H9 (cell line): ENCODE measurements at regions not wholly inside any gene's neighbourhood (a gene's known extent, or its start where the extent isn't known, plus 50 kb on each side); places are given as distances from the start of the nearest gene placed in this dataset.

ENCODE experiments used
- DNase-seq: peaks from one replicate; pipeline ENCODE4 v3.0.0-alpha.2; 2017
- H2AFZ ChIP-seq: one replicate; pipeline ENCODE4 v1.6.1; 2013; ENCODE audit warnings: mild to moderate bottlenecking, low read length, control low read depth, moderate library complexity
- H2AK5ac ChIP-seq: 2 replicates; pipeline ENCODE4 v1.6.1; 2013; ENCODE audit warnings: low read length, control low read depth, mixed read lengths; ENCODE audit not compliant: insufficient read length
- H2BK120ac ChIP-seq: one replicate; pipeline ENCODE4 v1.6.1; 2013; ENCODE audit warnings: low read depth, mild to moderate bottlenecking, low read length, control low read depth, inconsistent platforms; ENCODE audit not compliant: poor library complexity, severe bottlenecking
- H2BK12ac ChIP-seq: 2 replicates; pipeline ENCODE4 v1.6.1; 2013; ENCODE audit warnings: low read length, control low read depth, mixed read lengths, low read depth; ENCODE audit not compliant: insufficient read length
- H2BK15ac ChIP-seq: 2 replicates; pipeline ENCODE4 v1.6.1; 2013; ENCODE audit warnings: low read depth, low read length, control low read depth
- H2BK20ac ChIP-seq: one replicate; pipeline ENCODE4 v1.6.1; 2013; ENCODE audit warnings: low read depth, mild to moderate bottlenecking, low read length, control low read depth, inconsistent platforms; ENCODE audit not compliant: poor library complexity, severe bottlenecking
- H2BK5ac ChIP-seq: 2 replicates; pipeline ENCODE4 v1.6.1; 2013; ENCODE audit warnings: low read length, control low read depth, mixed read lengths; ENCODE audit not compliant: insufficient read length
- H3K14ac ChIP-seq: 2 replicates; pipeline ENCODE4 v1.6.1; 2013; ENCODE audit warnings: low read length, control low read depth; ENCODE audit not compliant: insufficient read depth
- H3K18ac ChIP-seq: 2 replicates; pipeline ENCODE4 v1.6.1; 2013; ENCODE audit warnings: low read depth, mild to moderate bottlenecking, mixed read lengths, low read length, control low read depth; ENCODE audit not compliant: insufficient read length
- H3K23ac ChIP-seq: 2 replicates; pipeline ENCODE4 v1.6.1; 2013; ENCODE audit warnings: low read length, control low read depth, mixed read lengths, low read depth; ENCODE audit not compliant: insufficient read length
- H3K23me2 ChIP-seq: 2 replicates; pipeline ENCODE4 v1.6.1; 2013; ENCODE audit warnings: low read depth, mild to moderate bottlenecking, mixed read lengths, low read length, control low read depth; ENCODE audit not compliant: insufficient read length, poor library complexity, severe bottlenecking
- H3K27ac ChIP-seq: 2 replicates; pipeline ENCODE4 v1.5.1; 2013; ENCODE audit warnings: low read length, control low read depth, mixed read lengths, low read depth; ENCODE audit not compliant: insufficient read length
- H3K27me3 ChIP-seq: 2 replicates; pipeline ENCODE4 v1.6.1; 2013; ENCODE audit warnings: low read length, control low read depth, inconsistent platforms; ENCODE audit not compliant: insufficient read depth
- H3K4ac ChIP-seq: 2 replicates; pipeline ENCODE4 v1.6.1; 2013; ENCODE audit warnings: low read depth, mild to moderate bottlenecking, control low read depth, inconsistent platforms, low read length, moderate library complexity
- H3K4me1 ChIP-seq: 2 replicates; pipeline ENCODE4 v1.6.1; 2013; ENCODE audit warnings: low read length, control low read depth, inconsistent platforms; ENCODE audit not compliant: insufficient read depth
- H3K4me2 ChIP-seq: 2 replicates; pipeline ENCODE4 v1.6.1; 2013; ENCODE audit warnings: low read length, control low read depth, mixed read lengths; ENCODE audit not compliant: insufficient read length, insufficient read depth
- H3K56ac ChIP-seq: 2 replicates; pipeline ENCODE4 v1.6.1; 2013; ENCODE audit warnings: low read depth, mild to moderate bottlenecking, mixed read lengths, low read length, control low read depth; ENCODE audit not compliant: insufficient read length
- H3K79me1 ChIP-seq: 2 replicates; pipeline ENCODE4 v1.6.1; 2013; ENCODE audit warnings: low read depth, mild to moderate bottlenecking, moderate library complexity, low read length, control low read depth, inconsistent platforms; ENCODE audit not compliant: insufficient read depth, poor library complexity, severe bottlenecking
- H3K79me2 ChIP-seq: 2 replicates; pipeline ENCODE4 v1.6.1; 2013; ENCODE audit warnings: low read length, control low read depth, inconsistent platforms; ENCODE audit not compliant: insufficient read depth
- H3K9ac ChIP-seq: 2 replicates; pipeline ENCODE4 v1.6.1; 2013; ENCODE audit warnings: low read length, control low read depth, mixed read lengths; ENCODE audit not compliant: insufficient read length; ENCODE audit errors: extremely low read depth
- H3K9me3 ChIP-seq: one replicate; pipeline ENCODE4 v1.6.1; 2013; ENCODE audit warnings: low read depth, low read length, inconsistent platforms; ENCODE audit not compliant: control insufficient read depth
- H3T11ph ChIP-seq: one replicate; pipeline ENCODE4 v1.6.1; 2013; ENCODE audit warnings: mild to moderate bottlenecking, low read length, control low read depth, inconsistent platforms
- H4K20me1 ChIP-seq: one replicate; pipeline ENCODE4 v1.6.1; 2013; ENCODE audit not compliant: control insufficient read depth, insufficient read length, insufficient read depth
- H4K5ac ChIP-seq: 2 replicates; pipeline ENCODE4 v1.6.1; 2013; ENCODE audit warnings: low read depth, mild to moderate bottlenecking, mixed read lengths, low read length, control low read depth; ENCODE audit not compliant: insufficient read length
- H4K8ac ChIP-seq: replicated peaks from 2 replicates; pipeline ENCODE4 v1.6.1; 2013; ENCODE audit warnings: low read length, control low read depth, mixed read lengths, low read depth; ENCODE audit not compliant: insufficient read length
- H4K91ac ChIP-seq: 2 replicates; pipeline ENCODE4 v1.6.1; 2013; ENCODE audit warnings: low read depth, mild to moderate bottlenecking, moderate library complexity, mixed read lengths, low read length, control low read depth; ENCODE audit not compliant: insufficient read length
- H3K27ac Mint-ChIP-seq, 3 experiments: 2 replicates in 2 of 3; 3 replicates in 1 of 3; pipeline ENCODE4 v1.8.0; 2020 to 2021; ENCODE audit warnings: mixed read lengths in 3 of 3, mild to moderate bottlenecking in 1 of 3, moderate library complexity in 1 of 3
- H3K27me3 Mint-ChIP-seq: 2 replicates; pipeline ENCODE4 v1.8.0; 2021; ENCODE audit warnings: low read depth, mild to moderate bottlenecking, moderate library complexity, mixed read lengths
- H3K36me3 Mint-ChIP-seq, 3 experiments: 2 replicates in 2 of 3; 3 replicates in 1 of 3; pipeline ENCODE4 v1.8.0; 2020 to 2021; ENCODE audit warnings: low read depth in 3 of 3, mixed read lengths in 3 of 3; ENCODE audit not compliant: insufficient read depth in 1 of 3
- H3K4me1 Mint-ChIP-seq, 2 experiments: 2 replicates each; pipeline ENCODE4 v1.8.0; 2020; ENCODE audit warnings: mixed read lengths in 2 of 2
- H3K4me3 Mint-ChIP-seq, 2 experiments: 2 replicates in 1 of 2; 3 replicates in 1 of 2; pipeline ENCODE4 v1.8.0; 2020 to 2021; ENCODE audit warnings: mild to moderate bottlenecking in 2 of 2, mixed read lengths in 2 of 2, moderate library complexity in 1 of 2
- H3K9me3 Mint-ChIP-seq, 2 experiments: 2 replicates in 1 of 2; 3 replicates in 1 of 2; pipeline ENCODE4 v1.8.0; 2020; ENCODE audit warnings: mild to moderate bottlenecking in 2 of 2, mixed read lengths in 2 of 2, moderate library complexity in 1 of 2
- WGBS: extraction: QIAGEN DNeasy Blood & Tissue Kit; methylation state at CpG from one replicate; pipeline ENCODE4 v1.1.7; 2013; ENCODE audit warnings: missing lambda C conversion rate, low lambda C conversion rate, mixed read lengths; ENCODE audit not compliant: insufficient read length; ENCODE audit errors: extremely low coverage; 5-methylcytosine and 5-hydroxymethylcytosine counted together
- TF ChIP-seq, protein P1 (sequence below): fragments of 200-600 bp; sonication (generic); conservative IDR thresholded peaks from 3 replicates; pipeline ENCODE4 v1.8.0; 2021; ENCODE audit warnings: antibody characterized with exemption, mild to moderate bottlenecking

DNA sequence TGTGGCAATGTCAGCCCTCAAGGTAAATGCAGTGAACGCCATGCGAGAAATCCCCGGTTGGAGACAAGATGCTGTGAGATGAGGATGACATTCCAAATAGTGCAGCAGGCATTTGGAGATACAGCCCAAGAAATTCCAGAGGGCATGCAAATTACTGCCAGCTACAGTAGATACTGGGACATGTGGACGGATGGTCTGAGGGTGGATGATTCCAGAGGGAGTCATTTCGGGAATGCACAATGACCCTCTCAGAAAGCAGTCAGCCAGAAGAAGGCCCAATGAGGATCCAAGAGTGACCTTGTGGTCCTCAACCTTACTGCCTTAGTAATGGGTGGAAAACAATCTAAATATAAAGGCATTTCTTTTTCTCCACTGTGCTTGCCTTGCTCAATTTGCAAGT lies 111.3 kb downstream of the HNRNPLL start:
- H3K9me3 Mint-ChIP-seq, result peaks cover 0 to 4% of the 10 kb centered on the region in 2 experiments; a peak in 1 of 5 replicates
- Histone ChIP-seq H3K79me2 (no peaks in the 10 kb centered on the region), H2BK20ac (no peak overlapping the region), H3T11ph (no peak overlapping the region), H3K4ac (no peak overlapping the region), H4K8ac (no peak overlapping the region), H3K4me1 (no peaks in the 10 kb centered on the region), H3K23ac (no peak overlapping the region), H2BK5ac (no peak overlapping the region), H2BK15ac (no peak overlapping the region), H4K5ac (no peak overlapping the region), H3K79me1 (no peaks in the 10 kb centered on the region), H4K20me1 (no peaks in the 10 kb centered on the region), H2AFZ (no peak overlapping the region), H2BK120ac (no peak overlapping the region), H3K14ac (no peak overlapping the region), H3K9me3 (no peaks in the 10 kb centered on the region), H3K18ac (no peak overlapping the region), H4K91ac (no peak overlapping the region), H3K4me2 (no peak overlapping the region), H3K56ac (no peak overlapping the region), H3K27me3 (no peaks in the 10 kb centered on the region), H3K9ac (no peak overlapping the region), H2BK12ac (no peak overlapping the region), H3K23me2 (no peaks in the 10 kb centered on the region), H3K27ac (no peak overlapping the region), H2AK5ac (no peak overlapping the region)
- no peaks in the 10 kb centered on the region for H3K36me3 Mint-ChIP-seq
- WGBS, result no CpG with 5 or more reads among the region's 5 CpGs
- DNase-seq, result no peak
- TF ChIP-seq, protein P1, sequence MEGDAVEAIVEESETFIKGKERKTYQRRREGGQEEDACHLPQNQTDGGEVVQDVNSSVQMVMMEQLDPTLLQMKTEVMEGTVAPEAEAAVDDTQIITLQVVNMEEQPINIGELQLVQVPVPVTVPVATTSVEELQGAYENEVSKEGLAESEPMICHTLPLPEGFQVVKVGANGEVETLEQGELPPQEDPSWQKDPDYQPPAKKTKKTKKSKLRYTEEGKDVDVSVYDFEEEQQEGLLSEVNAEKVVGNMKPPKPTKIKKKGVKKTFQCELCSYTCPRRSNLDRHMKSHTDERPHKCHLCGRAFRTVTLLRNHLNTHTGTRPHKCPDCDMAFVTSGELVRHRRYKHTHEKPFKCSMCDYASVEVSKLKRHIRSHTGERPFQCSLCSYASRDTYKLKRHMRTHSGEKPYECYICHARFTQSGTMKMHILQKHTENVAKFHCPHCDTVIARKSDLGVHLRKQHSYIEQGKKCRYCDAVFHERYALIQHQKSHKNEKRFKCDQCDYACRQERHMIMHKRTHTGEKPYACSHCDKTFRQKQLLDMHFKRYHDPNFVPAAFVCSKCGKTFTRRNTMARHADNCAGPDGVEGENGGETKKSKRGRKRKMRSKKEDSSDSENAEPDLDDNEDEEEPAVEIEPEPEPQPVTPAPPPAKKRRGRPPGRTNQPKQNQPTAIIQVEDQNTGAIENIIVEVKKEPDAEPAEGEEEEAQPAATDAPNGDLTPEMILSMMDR, result no peak
- no peak overlapping the region for H3K4me3 Mint-ChIP-seq
- peaks cover 3% of the 10 kb centered on the region in 2 experiments for H3K4me1 Mint-ChIP-seq
- H3K27me3 Mint-ChIP-seq, result no peaks in the 10 kb centered on the region; the same call in 1 of the 2 replicates
- no peak overlapping the region for H3K27ac Mint-ChIP-seq
